NCI-H1930 (cell line): ENCODE measurements at regions not wholly inside any gene's neighbourhood (a gene's known extent, or its start where the extent isn't known, plus 50 kb on each side); places are given as distances from the start of the nearest gene placed in this dataset.
"Not testable (repeated sequence)": the region's sequence is repeated elsewhere in the genome, so short reads cannot be mapped to it uniquely, and the experiment has no call there.

Source experiments
- DNase-seq, 2 experiments: peaks; one replicate each; lab custom pipeline; 2025; lab: John Stamatoyannopoulos, UW

DNA sequence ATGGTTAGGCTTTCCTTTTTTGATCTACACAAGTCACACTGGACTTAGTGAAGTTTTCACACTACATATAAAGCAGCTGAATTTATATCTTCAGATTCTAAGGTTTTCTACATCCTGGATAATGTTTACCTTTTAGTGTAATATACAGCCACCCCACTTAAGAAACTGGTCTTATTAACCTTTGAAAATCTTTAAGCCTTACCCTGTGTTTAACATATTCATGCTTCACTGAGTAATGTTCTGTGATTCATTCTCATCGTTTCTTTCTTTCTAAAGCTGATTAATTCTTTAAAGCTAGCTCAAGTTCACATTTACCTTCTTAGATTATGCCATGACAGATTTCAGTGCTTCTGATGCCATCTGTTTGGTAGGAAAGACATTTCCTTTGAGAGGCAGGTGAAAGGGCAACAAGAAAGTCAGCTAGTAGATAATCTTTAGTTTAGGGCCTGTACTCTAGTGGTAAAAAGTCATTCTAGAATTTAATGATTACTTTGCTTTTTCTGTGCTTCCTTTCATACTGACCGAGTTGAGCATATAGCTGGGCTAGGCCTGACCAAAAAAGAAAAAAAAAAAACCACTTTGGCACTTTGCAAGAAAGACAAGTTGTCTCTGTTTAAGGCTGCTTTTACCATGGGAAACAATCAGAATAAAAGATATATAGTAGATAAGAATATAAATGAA, 690.9 kb upstream of the FBXO33 start:
- DNase-seq, result no peak

DNA sequence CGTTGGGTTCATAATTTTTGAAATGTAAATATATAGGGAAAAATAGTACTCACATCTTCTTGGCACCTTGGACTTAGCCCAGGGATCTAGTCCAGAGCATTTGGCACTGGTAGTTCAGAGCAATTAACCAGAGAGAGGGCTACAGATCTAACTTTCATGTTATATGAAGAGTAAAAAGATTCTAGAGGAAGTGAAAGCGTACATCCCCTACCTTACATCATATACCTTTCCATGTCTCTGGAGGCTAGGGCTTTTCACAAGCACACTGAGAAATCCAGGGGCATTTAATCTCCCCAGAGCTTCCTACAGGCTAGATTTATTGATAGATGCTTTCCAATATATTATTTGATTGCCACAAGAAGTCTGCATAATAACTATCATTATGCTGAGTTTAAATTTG, 687.5 kb upstream of the FBXO33 start:
- DNase-seq, result no peak

DNA sequence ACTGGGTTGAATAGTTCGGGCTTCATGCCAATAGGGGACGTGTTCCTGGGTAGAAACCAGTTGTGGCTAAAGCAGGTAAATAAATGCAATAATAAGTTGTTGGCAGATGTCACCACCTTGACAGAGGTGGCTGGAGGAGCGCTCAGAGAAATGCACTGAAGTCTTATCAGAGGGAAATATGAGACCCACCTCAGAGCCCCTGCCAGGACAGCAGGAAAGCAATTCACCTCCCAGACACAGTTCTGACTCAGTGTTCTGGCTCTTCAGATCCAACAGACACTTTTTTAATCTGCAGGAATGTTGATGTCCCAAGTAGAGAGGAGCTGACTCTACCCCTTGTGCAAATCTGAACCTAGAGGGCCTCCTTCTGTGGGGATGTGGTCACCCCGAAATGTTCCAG, 687.1 kb upstream of the FBXO33 start:
- DNase-seq, result no peak

DNA sequence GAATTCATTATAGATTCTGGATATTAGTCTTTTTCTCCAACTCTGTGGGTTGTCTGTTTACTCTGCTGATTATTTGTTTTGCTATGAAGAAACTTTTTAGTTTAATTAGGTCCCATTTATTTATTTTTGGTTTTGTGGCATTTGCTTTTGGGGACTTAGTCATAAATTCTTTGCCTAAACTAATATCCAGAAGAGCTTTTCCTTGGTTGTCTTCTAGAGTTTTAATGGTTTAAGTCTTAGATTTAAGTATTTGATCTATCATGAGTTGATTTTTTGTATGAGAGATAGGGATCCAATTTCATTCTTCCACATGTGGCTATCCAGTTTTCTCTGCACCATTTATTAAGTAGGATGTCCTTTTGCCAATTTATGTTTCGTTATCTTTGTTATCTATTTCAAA, 683.4 kb upstream of the FBXO33 start:
- no peak for DNase-seq

DNA sequence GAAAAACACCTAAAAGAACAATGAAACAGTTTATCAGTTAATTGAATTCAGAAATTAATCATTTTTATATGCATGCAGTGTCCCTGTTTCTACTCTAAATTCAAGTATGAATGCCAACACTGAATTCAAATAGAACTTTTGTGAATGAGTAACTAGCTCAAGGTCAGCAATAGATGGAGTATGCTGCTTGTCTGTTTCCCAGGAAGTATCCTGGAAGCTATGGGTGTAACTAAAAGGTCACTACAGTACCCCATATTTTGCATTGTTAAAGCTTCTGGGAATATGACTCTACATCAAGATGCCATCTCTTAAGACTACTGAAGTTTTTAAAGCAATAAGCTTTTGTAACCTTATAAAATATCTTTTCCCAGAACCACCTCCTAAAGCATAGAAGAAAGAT, 681.4 kb upstream of the FBXO33 start:
- DNase-seq, result no peak

DNA sequence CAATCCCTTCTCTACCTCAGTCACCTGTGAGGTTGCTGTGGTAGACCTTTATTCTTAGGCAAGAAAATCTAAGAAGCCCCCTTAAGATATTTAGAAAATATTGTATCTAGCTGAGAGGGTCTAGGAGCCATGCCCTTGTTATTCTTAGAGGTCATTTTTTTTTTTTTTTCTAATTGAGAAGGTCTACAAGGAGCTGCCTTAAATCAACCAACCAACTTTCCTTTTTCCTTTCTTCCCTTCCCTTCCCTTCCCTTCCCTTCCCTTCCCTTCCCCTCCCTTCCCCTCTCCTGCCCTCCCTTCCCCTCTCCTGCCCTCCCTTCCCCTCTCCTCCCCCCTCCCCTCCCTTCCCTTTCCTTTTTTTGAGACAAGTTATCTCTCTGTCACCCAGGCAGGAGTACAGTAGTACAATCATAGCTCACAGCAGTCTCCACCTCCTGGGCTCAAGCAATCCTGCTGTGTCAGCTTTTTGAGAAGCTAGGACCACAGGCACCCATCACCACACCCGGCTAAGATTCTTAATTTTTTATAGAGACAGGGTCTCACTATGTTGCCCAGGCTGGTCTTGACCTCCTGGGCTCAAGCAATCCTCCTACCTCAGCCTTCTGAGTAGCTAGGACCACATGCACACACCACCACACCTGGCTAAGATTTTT, 668.4 kb upstream of the FBXO33 start:
- no peak for DNase-seq

DNA sequence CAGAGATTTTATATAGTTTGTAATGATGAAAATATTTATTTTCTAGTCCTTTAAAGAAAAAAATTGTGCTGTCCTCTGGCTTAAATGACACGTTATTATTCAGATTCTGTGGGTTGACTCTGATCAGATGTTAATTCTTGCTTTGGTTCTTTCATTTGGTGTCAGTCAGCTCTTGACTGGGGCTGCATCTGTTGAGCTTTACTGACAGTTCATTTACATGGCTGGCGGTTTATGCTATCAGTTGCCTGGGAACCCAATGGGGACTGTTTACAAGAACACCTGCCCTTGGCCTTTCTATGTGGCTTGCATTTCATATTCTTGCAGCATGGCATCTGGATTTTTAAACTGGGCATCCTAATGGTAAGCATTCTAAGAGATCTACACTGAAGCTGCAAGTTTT, 667.1 kb upstream of the FBXO33 start:
- no peak for DNase-seq

DNA sequence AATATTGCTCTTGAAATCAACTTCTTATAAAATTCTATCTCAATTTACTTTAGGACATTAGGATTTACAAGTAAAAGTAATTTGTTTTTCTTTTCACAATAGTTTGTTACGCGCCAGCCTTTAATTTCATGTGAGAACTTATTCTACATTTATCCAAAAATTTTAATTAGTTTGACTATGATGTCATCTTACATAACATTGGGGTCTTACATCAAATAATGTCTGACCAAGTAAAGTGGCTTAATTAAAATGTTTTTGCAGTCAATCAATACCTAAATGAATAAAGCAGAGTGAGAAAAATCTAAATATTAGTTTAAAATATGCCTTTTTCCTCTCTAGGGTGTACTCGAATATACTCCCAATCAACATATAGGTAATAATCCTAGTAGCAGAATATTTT, 666.2 kb upstream of the FBXO33 start:
- no peak for DNase-seq

DNA sequence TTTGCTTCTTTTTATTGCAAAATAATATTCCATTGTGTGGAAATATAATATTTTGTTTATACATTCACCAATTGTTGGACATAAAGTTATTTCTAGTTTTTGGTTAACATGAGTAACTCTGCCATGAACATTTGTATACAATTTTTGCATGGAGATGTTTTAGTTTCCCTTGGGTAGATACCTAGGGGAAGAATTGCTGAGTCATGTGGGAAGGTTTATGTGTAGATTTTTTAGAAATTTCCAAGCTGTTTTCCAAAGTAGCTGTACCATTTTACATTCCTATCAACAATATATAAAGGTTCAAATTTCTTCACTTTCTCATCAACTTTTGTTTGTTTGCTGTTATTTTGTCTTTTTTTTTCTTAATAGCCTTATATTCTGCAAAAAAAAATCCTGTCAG, 664.7 kb upstream of the FBXO33 start:
- no peak for DNase-seq

DNA sequence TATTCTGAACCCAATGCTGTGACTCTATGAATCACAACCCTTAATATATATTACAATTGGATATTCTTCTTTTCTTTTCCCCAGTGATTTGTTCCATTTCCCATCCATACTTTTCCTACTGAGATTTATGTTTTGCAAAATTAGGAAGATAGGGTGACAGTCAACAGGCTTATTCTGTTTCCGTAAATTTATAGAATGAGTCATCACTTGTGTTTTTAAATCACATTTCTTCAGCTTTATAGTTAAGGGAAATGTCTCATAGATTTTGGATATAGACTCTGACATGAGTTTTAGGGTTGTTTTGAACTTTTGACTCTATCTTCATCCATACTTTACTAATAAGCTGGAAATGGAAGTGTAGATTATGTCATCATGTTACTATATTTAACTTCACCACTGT, 661.6 kb upstream of the FBXO33 start:
- DNase-seq, result no peak

DNA sequence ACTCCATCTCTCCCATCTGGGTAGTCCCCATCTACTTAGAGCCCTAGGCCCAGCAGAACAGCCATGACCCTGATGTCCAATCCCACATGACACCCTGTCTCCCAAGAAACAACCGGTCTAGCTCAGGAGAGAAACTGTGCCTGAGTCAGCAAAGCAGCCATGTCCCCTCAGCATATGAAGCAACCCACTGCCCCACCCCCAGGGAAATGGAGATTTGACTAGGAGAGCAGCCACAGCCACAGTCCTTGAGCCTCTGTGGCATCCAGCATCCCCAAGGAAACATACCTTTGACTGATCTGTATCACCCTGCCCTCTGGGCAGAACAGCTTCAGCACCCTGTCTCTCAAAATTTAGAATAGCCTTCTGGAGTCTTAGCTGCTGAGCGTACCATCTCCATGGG, 641.9 kb upstream of the FBXO33 start:
- no peak for DNase-seq

DNA sequence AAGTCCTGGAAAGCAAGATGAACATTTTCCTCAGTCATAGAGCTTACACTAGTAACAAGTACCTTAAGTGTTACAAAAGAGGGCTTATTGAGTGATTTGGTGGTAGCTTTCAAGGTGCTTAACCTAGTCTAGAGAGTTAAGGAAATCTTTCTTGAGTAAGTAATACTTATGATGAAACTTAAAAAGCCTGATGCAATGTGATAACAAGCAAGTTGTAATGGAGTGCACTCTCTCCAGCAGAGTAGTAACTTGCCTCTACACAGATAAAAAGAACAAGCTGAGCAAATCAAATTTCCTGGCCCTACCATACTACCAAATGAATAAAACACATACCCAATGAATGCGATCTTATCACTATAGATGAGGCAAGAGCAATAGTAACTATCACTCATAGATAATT, 639.9 kb upstream of the FBXO33 start:
- DNase-seq, result no peak

DNA sequence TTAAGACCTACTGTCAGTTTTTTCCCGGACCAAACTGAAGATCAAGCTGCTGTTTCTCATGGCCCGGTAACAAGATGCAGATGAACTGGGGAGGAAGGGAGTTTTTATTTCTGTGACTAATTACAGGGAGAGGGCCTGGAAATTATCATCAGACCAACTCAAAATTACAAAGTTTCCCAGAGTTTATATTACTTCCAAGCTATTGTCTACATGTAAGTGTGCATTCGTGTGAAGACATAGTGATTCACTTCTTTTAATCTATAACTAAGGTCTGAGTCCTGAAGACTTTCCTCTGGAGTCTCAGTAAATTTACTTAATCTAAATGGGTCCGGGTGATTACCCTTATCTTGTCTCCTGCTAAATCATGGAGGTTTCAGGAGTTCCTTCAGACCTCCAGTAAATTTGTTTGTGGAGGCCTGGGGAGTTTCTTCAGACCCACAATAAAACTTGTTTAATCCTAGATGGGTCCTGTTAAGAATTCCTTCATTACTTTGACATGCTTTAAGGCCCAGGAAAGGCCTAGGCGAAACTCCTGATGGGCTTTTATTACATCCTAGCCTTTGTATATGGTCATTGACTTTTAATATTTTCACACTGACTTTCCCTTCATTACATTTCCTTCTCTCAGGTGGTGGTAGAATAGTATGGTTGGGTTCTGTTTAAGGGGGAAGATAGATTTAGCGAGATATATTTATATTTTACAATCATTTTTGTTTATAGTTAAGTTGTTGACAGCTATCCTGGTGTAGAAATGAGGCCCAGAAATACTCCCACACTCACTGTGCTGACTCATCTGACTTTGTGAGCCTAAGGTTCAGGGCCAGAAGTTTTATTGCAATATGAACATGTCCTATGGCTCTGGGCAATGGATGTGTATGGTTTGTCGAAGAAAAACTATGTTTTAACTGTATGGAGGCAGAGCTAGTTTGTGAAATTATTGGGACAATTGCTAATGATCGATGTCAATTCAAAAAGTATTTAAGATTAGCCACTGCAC, 627.0 kb upstream of the FBXO33 start:
- no peak for DNase-seq

DNA sequence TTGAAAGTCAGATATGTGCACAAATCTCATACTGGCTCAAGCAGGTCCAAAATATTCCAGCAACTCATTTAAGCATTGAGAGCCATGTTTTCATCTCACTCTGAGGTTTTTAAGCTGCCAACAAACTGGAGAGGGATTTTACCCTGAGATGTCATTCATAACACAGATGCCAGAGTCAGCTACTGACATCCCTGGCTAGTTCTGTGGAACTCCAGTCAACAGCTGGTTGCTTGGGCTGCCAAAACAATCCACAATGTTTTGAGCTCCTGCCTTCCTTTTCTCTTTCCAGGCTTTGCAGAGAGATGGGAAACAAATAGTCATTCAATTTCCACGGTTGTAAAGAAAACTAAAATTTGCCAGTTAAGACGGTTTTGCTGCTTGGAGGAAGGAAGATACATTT, 621.2 kb upstream of the FBXO33 start:
- no peak for DNase-seq

DNA sequence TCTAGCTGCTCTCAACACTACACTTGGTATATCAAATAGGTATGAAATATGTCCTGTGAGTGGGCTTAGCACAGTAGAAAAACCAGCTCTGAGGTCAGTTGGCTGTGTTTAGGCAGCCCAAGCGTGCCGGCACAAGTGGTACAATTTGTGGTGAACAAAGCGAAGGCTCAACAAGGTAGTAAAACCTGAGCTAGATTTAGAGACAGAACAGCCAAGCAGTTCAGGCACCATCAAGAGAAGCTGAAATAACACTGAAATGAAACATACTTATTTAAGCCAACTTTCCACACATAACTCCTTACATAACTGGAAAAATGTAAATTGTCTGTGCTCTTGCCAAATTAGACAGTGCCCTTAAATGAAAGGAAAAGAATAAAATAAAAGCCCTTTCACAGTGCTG, 596.8 kb upstream of the FBXO33 start:
- no peak for DNase-seq

DNA sequence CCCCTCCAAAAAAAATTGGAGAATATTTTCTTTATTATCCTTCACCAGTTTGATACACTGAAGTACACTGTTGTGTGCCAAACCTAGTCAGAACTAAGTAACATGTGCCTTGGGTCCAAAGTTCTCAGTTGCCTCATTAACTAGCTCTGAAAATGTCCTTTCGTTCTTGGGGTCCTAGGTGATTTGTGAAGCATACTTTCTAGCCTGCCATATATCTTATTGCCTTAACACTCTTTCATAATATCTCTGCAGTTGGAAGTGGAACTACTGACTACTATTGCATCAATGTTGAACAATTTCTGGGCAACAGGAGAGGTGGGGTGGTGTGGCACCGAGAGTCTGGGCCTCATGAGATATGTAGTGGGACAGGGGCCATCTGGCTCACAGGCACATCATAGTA, 592.9 kb upstream of the FBXO33 start:
- no peak for DNase-seq

DNA sequence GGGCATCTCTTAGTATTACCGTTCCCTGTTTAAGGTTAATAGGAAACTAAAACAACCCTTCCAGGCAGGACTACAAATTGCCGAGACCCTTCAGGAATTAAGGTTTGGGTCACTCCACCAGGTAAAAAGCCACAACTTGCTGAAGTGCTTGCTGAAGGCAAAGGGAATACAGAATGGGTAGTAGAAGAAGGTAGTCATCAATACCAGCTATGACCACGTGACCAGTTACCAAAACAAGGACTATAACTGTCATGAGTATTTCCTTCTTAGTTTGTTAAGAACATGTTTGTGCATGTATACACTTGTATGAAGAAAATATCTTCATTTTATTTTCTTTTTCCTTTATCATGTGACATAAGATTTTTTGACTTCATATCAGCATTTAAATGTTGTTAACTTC, 578.7 kb upstream of the FBXO33 start:
- no peak for DNase-seq

DNA sequence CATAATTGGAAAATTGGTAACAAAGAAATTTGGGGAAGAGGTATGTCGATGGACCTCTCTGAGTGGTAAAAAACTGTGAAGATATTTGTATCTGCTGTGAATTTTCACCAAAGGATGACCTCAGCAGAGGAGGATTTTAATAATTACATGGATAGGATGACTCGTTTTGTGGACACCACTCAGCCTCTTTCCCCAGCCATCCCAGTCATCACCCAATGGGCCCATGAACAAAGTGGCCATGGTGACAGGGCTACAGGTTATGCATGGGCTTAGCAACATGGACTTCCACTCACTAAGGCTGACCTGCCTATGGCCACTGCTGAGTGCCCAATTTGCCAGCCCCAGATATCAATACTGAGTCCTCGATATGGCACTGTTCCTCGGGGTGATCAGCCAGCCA, 577.5 kb upstream of the FBXO33 start:
- no peak for DNase-seq

DNA sequence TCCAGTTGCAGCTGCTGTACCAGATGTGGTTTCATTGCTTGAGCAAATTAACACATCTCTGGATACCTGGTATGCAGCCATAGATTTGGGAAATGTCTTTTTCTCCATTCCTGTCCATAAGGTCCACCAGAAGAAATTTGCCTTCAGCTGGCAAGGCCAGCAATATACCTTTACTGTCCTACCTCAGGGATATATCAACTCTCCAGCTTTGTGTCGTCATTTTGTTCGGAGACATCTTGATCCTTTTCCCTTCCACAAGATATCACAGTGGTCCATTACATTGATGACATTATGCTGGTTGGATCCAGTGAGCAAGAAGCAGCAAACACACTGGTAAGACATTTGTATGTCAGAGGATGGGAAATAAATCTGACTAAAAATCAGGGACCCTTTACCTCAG, 576.1 kb upstream of the FBXO33 start:
- not testable (repeated sequence) for DNase-seq

DNA sequence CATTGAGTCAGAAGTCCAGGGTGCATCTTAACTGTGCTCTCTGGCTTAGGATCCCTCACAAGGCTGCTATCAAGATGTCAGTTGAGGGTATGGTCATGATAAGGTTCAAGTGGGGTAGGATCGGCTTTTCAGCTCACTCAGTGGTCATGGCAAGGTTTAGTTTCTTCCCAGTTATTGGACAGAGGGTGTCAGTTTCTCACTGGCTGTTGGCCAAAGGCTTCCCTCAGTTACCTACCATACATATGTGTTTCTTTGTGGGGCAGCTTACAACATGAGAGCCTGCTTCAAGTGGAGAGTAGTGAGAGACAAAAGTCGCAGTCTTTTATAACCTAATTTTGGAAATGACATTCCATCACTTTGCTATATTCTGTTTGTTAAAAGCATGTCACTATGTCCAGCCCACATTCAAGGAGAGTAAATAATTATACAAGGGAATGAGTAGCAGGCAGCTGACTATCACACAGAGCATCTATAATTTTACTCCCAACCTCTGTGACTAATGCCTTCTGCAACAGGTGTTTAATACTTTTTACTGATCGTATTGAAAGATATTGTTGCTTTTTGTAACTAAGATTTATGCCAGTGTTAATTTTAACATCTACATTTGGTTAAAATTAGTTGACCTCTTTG, 572.8 kb upstream of the FBXO33 start:
- DNase-seq, result no peak

DNA sequence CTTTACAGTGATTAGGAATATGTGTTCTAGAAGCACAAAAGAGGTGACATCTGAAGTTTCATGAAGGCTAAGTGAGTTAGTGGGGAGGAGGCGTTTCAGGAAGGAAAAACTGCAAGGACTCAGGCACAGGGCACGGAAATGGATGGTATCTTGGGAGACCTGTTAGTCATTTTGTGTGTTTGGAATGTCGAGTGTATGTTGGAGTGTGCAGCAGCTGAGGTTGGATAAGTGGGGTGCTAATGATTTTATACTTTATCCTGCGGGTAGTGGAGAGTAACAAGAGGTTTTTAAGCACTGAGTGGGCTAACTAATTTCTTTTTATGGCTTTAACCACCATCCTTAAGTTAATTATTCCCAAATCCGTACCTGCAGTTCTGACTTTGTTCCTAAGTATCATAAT, 571.5 kb upstream of the FBXO33 start:
- DNase-seq, result no peak

DNA sequence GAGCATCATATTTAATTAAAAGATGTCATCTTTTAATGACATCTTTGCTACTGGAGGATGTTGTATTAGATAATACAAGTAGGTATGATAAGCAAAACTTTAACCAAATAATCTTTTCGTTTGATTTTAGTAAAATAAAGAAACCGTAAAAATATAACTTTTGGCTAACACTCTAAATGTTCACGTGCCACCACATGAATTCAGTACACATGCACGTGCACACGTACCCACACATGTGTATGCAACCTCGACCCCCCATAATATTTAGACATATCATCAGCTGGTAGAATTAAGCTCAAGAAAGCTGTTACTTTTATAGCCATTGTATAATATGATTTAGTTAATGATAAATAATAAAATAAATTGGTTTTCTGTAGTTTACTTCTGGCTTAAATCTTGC, 566.6 kb upstream of the FBXO33 start:
- no peak for DNase-seq

DNA sequence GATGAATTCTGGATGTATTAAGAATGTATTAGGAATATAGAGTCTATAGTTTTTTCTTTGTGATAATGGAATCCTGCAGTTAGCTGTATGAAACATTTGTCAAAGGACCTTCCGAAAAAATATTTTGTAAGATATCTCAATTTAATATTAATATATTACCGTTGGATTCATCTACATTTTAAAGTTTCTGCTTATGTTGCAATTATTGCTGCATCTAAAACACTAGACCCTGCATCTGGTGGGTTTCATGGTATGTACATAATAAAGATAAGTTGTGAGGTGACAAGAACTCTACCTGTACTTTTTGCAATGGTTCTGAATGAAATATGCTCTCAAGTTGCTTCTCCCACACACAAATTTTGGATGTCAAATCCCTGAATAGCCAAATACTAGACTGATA, 565.9 kb upstream of the FBXO33 start:
- no peak for DNase-seq
